ENCODE measurements at regions not wholly inside any gene's neighbourhood (a gene's known extent, or its start where the extent isn't known, plus 50 kb on each side); places are given as distances from the start of the nearest gene placed in this dataset.

- Histone ChIP-seq H3K27ac (ENCODE audit: insufficient read length, low read depth, low read length) (no peak overlapping the region), H4K20me1 (ENCODE audit: control insufficient read depth, insufficient read depth, insufficient read length) (no peaks in the 10 kb centered on the region), H2BK20ac (ENCODE audit: low read depth, low read length, poor library complexity, severe bottlenecking) (no peak overlapping the region), H2AK5ac (ENCODE audit: insufficient read length, low read length) (no peak overlapping the region), H4K5ac (ENCODE audit: insufficient read length, low read depth, low read length) (no peak overlapping the region), H2BK120ac (ENCODE audit: low read depth, low read length, poor library complexity, severe bottlenecking) (no peak overlapping the region), H3K9ac (ENCODE audit: extremely low read depth, insufficient read length, low read length) (no peak overlapping the region), H3K9me3 (ENCODE audit: control insufficient read depth, low read depth, low read length) (no peaks in the 10 kb centered on the region), H2AFZ (ENCODE audit: low read length) (no peak overlapping the region), H3K23me2 (ENCODE audit: insufficient read length, low read depth, low read length, poor library complexity, severe bottlenecking) (no peaks in the 10 kb centered on the region), H3K23ac (ENCODE audit: insufficient read length, low read depth, low read length) (no peak overlapping the region), H3K79me2 (ENCODE audit: insufficient read depth, low read length) (no peaks in the 10 kb centered on the region), H3K14ac (ENCODE audit: insufficient read depth, low read length) (no peak overlapping the region), H3K4ac (ENCODE audit: low read depth, low read length) (no peak overlapping the region), H4K91ac (ENCODE audit: insufficient read length, low read depth, low read length) (no peak overlapping the region), H3K79me1 (ENCODE audit: insufficient read depth, low read depth, low read length, poor library complexity, severe bottlenecking) (no peaks in the 10 kb centered on the region), H3K56ac (ENCODE audit: insufficient read length, low read depth, low read length) (no peak overlapping the region), H3K27me3 (ENCODE audit: insufficient read depth, low read length) (no peaks in the 10 kb centered on the region), H3K4me2 (ENCODE audit: insufficient read depth, insufficient read length, low read length) (no peak overlapping the region), H2BK5ac (ENCODE audit: insufficient read length, low read length) (no peak overlapping the region), H2BK15ac (ENCODE audit: low read depth, low read length) (no peak overlapping the region), H4K8ac (replicated peaks; ENCODE audit: insufficient read length, low read depth, low read length) (no peak overlapping the region), H3T11ph (ENCODE audit: low read length) (no peak overlapping the region), H3K18ac (ENCODE audit: insufficient read length, low read depth, low read length) (no peak overlapping the region), H2BK12ac (ENCODE audit: insufficient read length, low read depth, low read length) (no peak overlapping the region), H3K4me1 (ENCODE audit: insufficient read depth, low read length) (no peaks in the 10 kb centered on the region)
- TF ChIP-seq CTCF (conservative IDR thresholded peaks at IDR 0.05), result no peak
- H3K4me1 Mint-ChIP-seq, result peaks cover 5% of the 10 kb centered on the region in 2 experiments
- H3K9me3 Mint-ChIP-seq, result no peaks in the 10 kb centered on the region
- H3K4me3 Mint-ChIP-seq, result no peak overlapping the region
- peak overlapping the region in 1 of 3 experiments; percentile 60; a peak in 2 of 7 replicates for H3K27ac Mint-ChIP-seq
- DNase-seq, result no peak
- no CpG with 5 or more reads among the region's 5 CpGs for WGBS (ENCODE audit: extremely low coverage, insufficient read length, low lambda C conversion rate)
- peaks cover 5% of the 10 kb centered on the region for H3K27me3 Mint-ChIP-seq (ENCODE audit: low read depth)
- no peaks in the 10 kb centered on the region for H3K36me3 Mint-ChIP-seq (ENCODE audit: insufficient read depth in 1 of 3, low read depth in 3 of 3)
These were observed 258.8 kb downstream of the CDC5L start for GRCh38 chr6:44646355-44646754.

All from H9 (cell line).